Endothelial cell of umbilical vein (primary cell): ENCODE measurements at regions not wholly inside any gene's neighbourhood (a gene's known extent, or its start where the extent isn't known, plus 50 kb on each side); places are given as distances from the start of the nearest gene placed in this dataset.

Source experiments
- BruUV-seq: library from RNA; stranded (reverse); fragments of 400-500 nt; replicated peaks from 2 replicates; lab custom pipeline; 2021; lab: Mats Ljungman, UMichigan
- CTCF ChIA-PET: fragments of 300-600, 350-600 bp; sonication (Branson Sonifier 250); formaldehyde crosslinking; loops from one replicate; lab custom pipeline; 2021; ENCODE audit warnings: antibody characterized with exemption, inconsistent platforms; lab: Charles Lee
- POLR2A ChIA-PET: fragments of 300-600, 350-600 bp; sonication (Branson Sonifier 250); formaldehyde crosslinking; loops from one replicate; lab custom pipeline; 2021; ENCODE audit warnings: antibody characterized with exemption, inconsistent platforms; lab: Charles Lee
- DNase-seq: peaks from one replicate; pipeline ENCODE4 v3.0.0-alpha.2; 2011; ENCODE audit warnings: low read depth, low spot score
- FAIRE-seq: peaks from 2 replicates; lab custom pipeline; 2011; peaks lifted over from hg19 to GRCh38; lab: Jason Lieb, UNC
- H2AFZ ChIP-seq: 2 replicates; pipeline ENCODE4 v1.6.0; 2012; ENCODE audit warnings: low read depth, low read length, control low read depth, inconsistent platforms
- H3K27ac ChIP-seq: 2 replicates; pipeline ENCODE4 v1.5.1; 2011; ENCODE audit warnings: low read depth, mild to moderate bottlenecking, control low read depth, low read length, moderate library complexity; ENCODE audit not compliant: insufficient read depth
- H3K27me3 ChIP-seq, 2 experiments: 2 replicates each; pipeline versions ENCODE4 v1.6.0 to v1.6.1; 2011; ENCODE audit warnings: low read length in 2 of 2, mixed read lengths in 1 of 2; ENCODE audit not compliant: control insufficient read depth in 2 of 2, insufficient read depth in 2 of 2
- H3K36me3 ChIP-seq, 2 experiments: 2 replicates in 1 of 2; 3 replicates in 1 of 2; pipeline ENCODE4 v1.5.1; 2011; ENCODE audit warnings: low read length in 2 of 2, mild to moderate bottlenecking in 1 of 2, moderate library complexity in 1 of 2; ENCODE audit not compliant: control insufficient read depth in 2 of 2, insufficient read depth in 2 of 2; ENCODE audit errors: extremely low read depth in 1 of 2
- H3K4me1 ChIP-seq: 3 replicates; pipeline ENCODE4 v1.5.1; 2011; ENCODE audit warnings: mild to moderate bottlenecking, low read length; ENCODE audit not compliant: control insufficient read depth, insufficient read depth; ENCODE audit errors: extremely low read depth
- H3K4me2 ChIP-seq: 2 replicates; pipeline ENCODE4 v1.6.1; 2011; ENCODE audit warnings: low read length, control low read depth, mixed read lengths; ENCODE audit not compliant: insufficient read depth
- H3K4me3 ChIP-seq, 3 experiments: fragments of 200-600 bp in 1 of 3; sonication (generic), shearing (Covaris generic) in 1 of 3; replicated peaks in 1 of 3; 2 replicates each; pipeline ENCODE4 v1.5.1; 2011 to 2016; ENCODE audit warnings: control low read depth in 3 of 3, low read length in 3 of 3, mild to moderate bottlenecking in 2 of 3, inconsistent platforms in 1 of 3, low read depth in 1 of 3, moderate library complexity in 1 of 3; ENCODE audit not compliant: insufficient read depth in 1 of 3
- H3K79me2 ChIP-seq: 2 replicates; pipeline ENCODE4 v1.6.0; 2012; ENCODE audit warnings: low read length, inconsistent platforms; ENCODE audit not compliant: control insufficient read depth, insufficient read depth
- H3K9ac ChIP-seq: replicated peaks from 2 replicates; pipeline ENCODE3; 2011; ENCODE audit warnings: low read length, control low read depth; ENCODE audit not compliant: insufficient read depth; ENCODE audit errors: extremely low read depth
- H3K9me1 ChIP-seq: replicated peaks from 3 replicates; pipeline ENCODE4 v1.6.0; 2011; ENCODE audit warnings: mild to moderate bottlenecking, low read length; ENCODE audit not compliant: control insufficient read depth, insufficient read depth; ENCODE audit errors: extremely low read depth
- H3K9me3 ChIP-seq: replicated peaks from 2 replicates; pipeline ENCODE4 v1.5.1; 2012; ENCODE audit warnings: low read length, inconsistent platforms; ENCODE audit not compliant: control insufficient read depth, insufficient read depth
- H4K20me1 ChIP-seq: replicated peaks from 2 replicates; pipeline ENCODE3; 2011; ENCODE audit warnings: mild to moderate bottlenecking, low read length; ENCODE audit not compliant: control insufficient read depth, insufficient read depth; ENCODE audit errors: extremely low read depth
- CTCF ChIP-seq, 2 donors: IDR thresholded peaks; 1 replicate in 1 of 2; 2 replicates in 1 of 2; pipeline ENCODE4 v1.5.1; 2011; ENCODE audit warnings: low read length in 2 of 2, mild to moderate bottlenecking in 2 of 2, moderate library complexity in 2 of 2, control low read depth in 1 of 2, inconsistent platforms in 1 of 2, low read depth in 1 of 2; ENCODE audit not compliant: insufficient read depth in 1 of 2; ENCODE audit errors: extremely low read depth in 1 of 2
- EZH2 ChIP-seq: IDR thresholded peaks from 2 replicates; pipeline ENCODE4 v1.6.1; 2012; ENCODE audit warnings: borderline replicate concordance, low read depth, mild to moderate bottlenecking, moderate library complexity, low read length, inconsistent platforms; ENCODE audit not compliant: severe bottlenecking
- FOS ChIP-seq: IDR thresholded peaks from 2 replicates; pipeline ENCODE4 v1.6.1; 2011; ENCODE audit warnings: mild to moderate bottlenecking, low read length, moderate library complexity, borderline replicate concordance; ENCODE audit not compliant: insufficient read depth
- GATA2 ChIP-seq: IDR thresholded peaks from 2 replicates; pipeline ENCODE4 v1.7.0; 2011; ENCODE audit warnings: low read depth, mild to moderate bottlenecking, moderate library complexity, mixed read lengths, low read length; ENCODE audit not compliant: insufficient read length, insufficient read depth
- MAX ChIP-seq: IDR thresholded peaks from 2 replicates; pipeline ENCODE4 v1.6.1; 2011; ENCODE audit not compliant: insufficient read depth, insufficient read length
- MYC ChIP-seq: IDR thresholded peaks from one replicate; pipeline ENCODE4 v1.6.1; 2011; ENCODE audit warnings: mild to moderate bottlenecking, low read depth, low read length
- POLR2A ChIP-seq: IDR thresholded peaks from 2 replicates; pipeline ENCODE4 v1.6.1; 2012; ENCODE audit warnings: low read depth, mild to moderate bottlenecking, control low read depth, low read length
- POLR2AphosphoS5 ChIP-seq: IDR thresholded peaks from 2 replicates; pipeline ENCODE4 v1.6.1; 2012; ENCODE audit warnings: low read depth, mild to moderate bottlenecking, control low read depth, low read length, moderate library complexity; ENCODE audit not compliant: insufficient read depth
- dilution Hi-C: fragments of 300-500 bp; cut with MboI; formaldehyde crosslinking; loops from one replicate; pipeline ENCODE4 v1.15.0; 2019; ENCODE audit warnings: low sequenced_read_pairs; ENCODE audit not compliant: extremely low pct_ligation_motif_present
- intact Hi-C: fragments of 100-400 bp; cut with micrococcal nuclease; formaldehyde crosslinking; loops from one replicate; pipeline ENCODE4 v1.10.0; 2022

GRCh38 chrX:99613041-99613440 lies 797.0 kb downstream of the PCDH19 start:
- H2AFZ ChIP-seq = no peak overlapping the region
- no peaks in the 10 kb centered on the region for H3K4me1 ChIP-seq
- no peak overlapping the region for H3K4me2 ChIP-seq
- intact Hi-C loops = no loop called here
- no TSS peak for BruUV-seq
- DNase-seq = no peak
- no peak for FAIRE-seq
- no peaks in the 10 kb centered on the region for H4K20me1 ChIP-seq
- no peaks in the 10 kb centered on the region for H3K9me3 ChIP-seq
- dilution Hi-C loops = no loop called here
- H3K36me3 ChIP-seq = no peaks in the 10 kb centered on the region
- H3K9ac ChIP-seq = no peak overlapping the region
- ChIA-PET POLR2A (no interaction called here), CTCF (no interaction called here)
- H3K79me2 ChIP-seq = no peaks in the 10 kb centered on the region
- no peak overlapping the region for H3K27ac ChIP-seq
- H3K9me1 ChIP-seq = no peaks in the 10 kb centered on the region
- no peak overlapping the region for H3K4me3 ChIP-seq
- no peak for TF ChIP-seq POLR2AphosphoS5
- TF ChIP-seq MAX = no peak
- TF ChIP-seq GATA2 = no peak
- no peak for TF ChIP-seq FOS
- no peak for TF ChIP-seq EZH2
- TF ChIP-seq POLR2A = no peak
- TF ChIP-seq CTCF (IDR thresholded peaks at IDR 0.05; ENCODE audit: extremely low read depth in 1 of 2, insufficient read depth in 1 of 2, low read depth in 1 of 2, low read length in 2 of 2) = no peak
- no peak for TF ChIP-seq MYC
- no peaks in the 10 kb centered on the region for H3K27me3 ChIP-seq
